Right kidney (tissue), 1 donor: ENCODE measurements at regions not wholly inside any gene's neighbourhood (a gene's known extent, or its start where the extent isn't known, plus 50 kb on each side); places are given as distances from the start of the nearest gene placed in this dataset.

Experiments used
- DNase-seq: peaks from one replicate; pipeline ENCODE4 v3.0.0-alpha.2; 2016

GRCh38 chr4:181330654-181331201, 912.5 kb upstream of the TENM3 start:
- DNase-seq, result no peak

DNA sequence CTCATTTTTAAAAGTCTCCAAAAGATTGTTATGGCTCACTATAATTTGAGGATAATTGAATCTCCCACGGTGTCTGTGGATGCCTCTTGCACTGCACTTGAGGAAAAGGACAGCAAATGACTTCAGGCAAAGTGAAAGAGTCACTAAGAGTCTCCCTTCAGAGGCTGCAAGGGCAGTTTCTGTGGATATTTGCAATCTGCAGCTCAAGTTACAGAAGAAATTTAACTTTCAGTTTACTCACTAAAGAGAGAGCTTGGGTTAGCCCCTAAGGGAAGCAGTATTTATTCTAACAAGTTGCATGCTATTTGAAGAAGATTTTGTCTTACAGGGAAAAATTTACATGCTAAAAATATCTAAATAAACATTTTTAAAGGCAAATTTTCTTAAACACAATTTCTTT, 912.0 kb upstream of the TENM3 start:
- no peak for DNase-seq

- DNase-seq, result no peak
These were observed 897.3 kb upstream of the TENM3 start for GRCh38 chr4:181345931-181346330.

- peak; percentile 4 for DNase-seq
These were observed 892.4 kb upstream of the TENM3 start for GRCh38 chr4:181350615-181351415.

GRCh38 chr4:181364504-181364903, 878.7 kb upstream of the TENM3 start:
- DNase-seq, result no peak

DNA sequence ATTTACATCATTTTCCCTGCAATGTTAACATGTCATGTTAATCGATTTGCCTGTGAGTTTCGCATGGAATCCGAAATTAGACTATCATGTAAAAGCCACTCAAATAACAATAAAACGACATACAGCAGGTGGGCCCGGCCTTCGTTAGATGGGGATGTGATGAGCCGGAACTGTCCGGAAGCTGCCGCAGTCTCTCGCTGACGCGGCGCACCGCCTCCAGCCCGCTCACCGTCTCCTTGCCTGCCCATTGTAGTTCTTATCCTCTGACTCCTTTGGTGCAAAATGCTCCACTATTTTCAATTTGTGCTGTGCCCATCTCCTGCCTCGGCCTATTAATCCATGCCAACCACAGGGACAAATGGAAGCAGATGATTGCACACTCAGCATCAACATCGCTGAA, 877.5 kb upstream of the TENM3 start:
- DNase-seq, result no peak

DNA sequence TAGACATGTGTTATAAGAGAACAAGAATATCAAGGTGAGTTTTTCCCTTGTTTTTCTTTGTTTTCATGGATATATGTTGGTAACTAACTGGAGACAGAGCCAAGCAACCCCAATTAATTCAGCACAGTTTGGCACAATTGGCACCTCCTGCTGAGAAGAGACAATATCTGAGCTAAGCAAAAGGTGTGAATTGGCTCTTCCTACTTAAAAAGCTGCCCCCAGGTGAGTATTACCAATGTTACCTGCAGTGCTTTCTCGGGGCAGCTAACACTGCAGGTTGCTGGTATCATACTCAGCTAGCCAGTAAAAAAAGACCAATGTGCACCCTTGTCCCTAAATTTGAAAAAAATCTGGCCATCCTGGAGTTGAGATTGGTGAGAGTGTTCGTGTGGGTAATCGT, 871.2 kb upstream of the TENM3 start:
- DNase-seq, result no peak

GRCh38 chr4:181376058-181376457, 867.1 kb upstream of the TENM3 start:
- no peak for DNase-seq

GRCh38 chr4:181388061-181388460, 855.1 kb upstream of the TENM3 start:
- DNase-seq, result no peak

- DNase-seq, result no peak
These were observed 826.2 kb upstream of the TENM3 start for GRCh38 chr4:181416966-181417365.

GRCh38 chr4:181418496-181418895, 824.7 kb upstream of the TENM3 start:
- no peak for DNase-seq

GRCh38 chr4:181420950-181421349, 822.3 kb upstream of the TENM3 start:
- DNase-seq, result no peak

DNA sequence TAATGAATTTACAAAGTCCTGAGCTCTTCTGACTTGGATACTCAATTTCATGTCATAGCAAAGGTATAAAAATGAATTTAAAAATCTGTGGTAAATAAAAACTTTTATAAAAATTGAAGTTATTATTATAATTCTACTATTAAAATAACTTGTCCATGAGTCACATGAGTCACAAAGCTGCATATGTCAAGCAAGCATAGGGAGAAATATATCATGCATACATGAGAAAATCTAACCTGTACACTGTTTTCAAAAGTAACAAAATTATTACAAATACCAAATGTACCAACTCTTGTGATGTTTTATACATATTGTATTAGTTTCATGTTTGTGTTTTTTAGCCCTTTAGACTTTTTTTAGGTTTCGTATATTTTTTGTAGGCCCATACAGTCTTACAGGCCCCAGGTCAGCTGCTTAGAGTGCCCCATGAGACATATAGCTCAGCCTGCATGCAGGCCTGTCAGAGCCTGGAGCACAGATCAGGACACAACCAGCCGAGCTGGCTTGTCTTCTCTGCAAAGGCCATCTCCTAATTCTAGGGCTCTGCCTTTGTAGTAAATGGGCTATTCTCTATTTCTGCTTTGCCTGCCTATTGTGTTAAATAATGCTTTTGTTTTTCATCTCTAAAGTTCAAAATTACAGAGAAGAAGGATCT, 818.7 kb upstream of the TENM3 start:
- DNase-seq, result no peak

- no peak for DNase-seq
These were observed 816.1 kb upstream of the TENM3 start for GRCh38 chr4:181427076-181427475.

GRCh38 chr4:181431006-181431405, 812.2 kb upstream of the TENM3 start:
- DNase-seq, result no peak

- no peak for DNase-seq
These were observed 811.5 kb upstream of the TENM3 start for GRCh38 chr4:181431661-181432060.

DNA sequence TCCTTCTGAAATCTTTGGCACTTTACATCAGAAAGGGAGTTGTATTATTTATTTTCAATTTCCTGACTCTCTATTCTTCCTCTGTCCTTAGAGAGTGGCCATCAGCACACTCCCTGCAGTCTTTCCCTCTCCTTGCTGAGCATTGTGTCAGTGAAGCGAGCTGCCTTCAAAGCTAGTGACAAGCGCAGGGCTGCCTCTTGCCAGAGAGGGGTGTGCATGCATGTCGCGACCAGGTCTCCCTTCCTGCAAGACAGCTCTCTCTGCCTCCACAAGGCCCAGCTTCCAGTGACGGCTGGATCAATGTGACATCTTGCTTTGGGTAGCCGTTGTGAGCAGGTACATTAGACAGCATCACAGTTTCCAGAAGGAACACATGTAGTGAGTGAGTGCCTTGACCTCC, 810.9 kb upstream of the TENM3 start:
- no peak for DNase-seq

GRCh38 chr4:181437895-181438294, 805.3 kb upstream of the TENM3 start:
- no peak for DNase-seq

DNA sequence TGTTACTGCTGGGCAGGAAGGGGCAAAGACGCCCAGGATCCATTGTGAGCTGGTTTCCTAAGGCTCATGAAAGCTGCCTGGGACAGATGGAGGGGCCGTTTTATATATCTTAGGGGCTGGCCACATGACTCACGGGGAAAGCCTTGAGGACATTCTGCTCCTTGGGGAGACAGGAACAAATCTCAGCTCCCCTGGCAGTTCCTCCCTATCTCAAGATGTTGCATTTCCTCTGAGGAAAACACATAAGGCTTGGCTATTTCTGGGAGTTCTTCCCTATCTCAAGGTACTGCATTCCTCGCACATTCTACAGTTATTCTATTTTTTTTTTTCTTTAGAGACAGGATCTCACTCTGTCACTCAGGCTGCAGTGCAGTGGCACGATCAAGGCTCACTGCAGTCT, 804.6 kb upstream of the TENM3 start:
- DNase-seq, result no peak

DNA sequence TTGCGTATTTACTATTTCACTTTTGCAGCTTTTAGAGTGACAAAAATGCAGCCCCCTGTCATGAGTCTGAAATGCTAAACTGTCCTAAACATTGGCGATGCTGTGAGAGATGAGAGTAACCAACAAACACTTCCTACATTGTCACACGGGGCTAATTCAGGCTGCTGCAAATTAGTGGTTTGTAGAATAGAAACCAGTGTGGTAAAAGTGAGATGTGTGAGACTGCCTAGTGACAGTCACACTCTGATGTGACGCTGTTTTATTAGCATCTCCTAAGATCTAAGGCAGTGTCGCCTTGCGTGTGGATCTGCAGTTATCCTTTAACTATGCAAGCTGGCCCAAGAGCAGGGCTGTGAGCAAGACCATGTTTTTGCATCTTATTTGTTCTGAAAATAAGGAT, 800.2 kb upstream of the TENM3 start:
- DNase-seq, result no peak

DNA sequence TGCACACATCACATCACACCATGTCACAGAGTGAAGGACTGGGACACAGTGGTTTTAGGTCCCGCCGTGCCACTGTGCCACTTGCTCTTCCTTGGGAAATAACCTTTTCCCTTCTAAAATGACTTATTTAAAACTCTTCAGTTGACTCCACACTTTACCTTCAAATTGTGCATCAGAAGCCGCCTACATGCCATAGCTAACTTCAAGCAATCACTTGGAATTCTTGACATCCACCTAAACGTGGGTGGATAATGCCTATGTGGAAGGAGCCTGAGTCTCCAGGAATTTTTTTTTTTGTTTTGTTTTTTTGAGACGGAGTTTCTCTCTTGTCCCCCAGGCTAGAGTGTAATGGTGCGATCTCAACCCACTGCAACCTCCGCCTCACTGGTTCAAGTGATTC, 777.4 kb upstream of the TENM3 start:
- no peak for DNase-seq

DNA sequence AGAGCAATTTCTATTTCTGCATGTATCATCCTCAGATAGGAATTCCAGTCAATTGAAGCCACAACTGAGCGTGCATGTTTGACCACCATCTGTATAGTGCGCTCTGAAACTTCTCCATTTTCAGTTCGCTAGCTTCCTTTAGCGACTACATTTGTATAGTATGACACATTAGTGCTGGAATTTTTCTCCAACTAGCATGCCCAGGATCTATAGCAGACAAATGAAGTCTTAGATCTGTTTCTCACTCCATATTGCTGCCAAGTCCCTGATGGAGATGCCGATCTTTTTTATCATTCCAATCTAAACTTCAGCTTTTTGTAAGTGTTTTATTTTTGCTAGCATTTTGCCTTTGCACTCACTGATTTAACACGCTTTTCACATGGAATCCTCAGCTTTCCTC, 774.8 kb upstream of the TENM3 start:
- DNase-seq, result no peak

- no peak for DNase-seq
These were observed 772.9 kb upstream of the TENM3 start for GRCh38 chr4:181470306-181470705.

GRCh38 chr4:181475359-181475758, 767.8 kb upstream of the TENM3 start:
- DNase-seq, result no peak
